ENCODE measurements at regions not wholly inside any gene's neighbourhood (a gene's known extent, or its start where the extent isn't known, plus 50 kb on each side); places are given as distances from the start of the nearest gene placed in this dataset.
"Not testable (repeated sequence)": the region's sequence is repeated elsewhere in the genome, so short reads cannot be mapped to it uniquely, and the experiment has no call there.

- DNase-seq, result no peak
Measured at GRCh38 chr7:410395-410910, 109.2 kb downstream of the PDGFA start.

- not testable (repeated sequence) for DNase-seq
Measured at GRCh38 chr7:411116-411515, 108.5 kb downstream of the PDGFA start.

GRCh38 chr7:411677-412312 lies 107.9 kb downstream of the PDGFA start:
- DNase-seq, result no peak

- no peak for DNase-seq
Measured at GRCh38 chr7:412313-412710, 107.3 kb downstream of the PDGFA start.

- no peak for DNase-seq
Measured at GRCh38 chr7:414681-415560, 104.7 kb downstream of the PDGFA start.

GRCh38 chr7:415646-416525 lies 103.8 kb downstream of the PDGFA start:
- DNase-seq, result no peak

GRCh38 chr7:416761-417624 lies 102.7 kb downstream of the PDGFA start:
- no peak for DNase-seq

- DNase-seq, result no peak
Measured at GRCh38 chr7:417625-417889, 102.1 kb downstream of the PDGFA start.

- DNase-seq, result no peak
Measured at GRCh38 chr7:417973-418601, 101.6 kb downstream of the PDGFA start.

- no peak for DNase-seq
Measured at GRCh38 chr7:418636-419280, 100.9 kb downstream of the PDGFA start.

GRCh38 chr7:420142-421093 lies 99.2 kb downstream of the PDGFA start:
- DNase-seq, result no peak

- DNase-seq, result no peak
Measured at GRCh38 chr7:421136-421991, 98.3 kb downstream of the PDGFA start.

- DNase-seq, result no peak
Measured at GRCh38 chr7:422191-422885, 97.3 kb downstream of the PDGFA start.

- DNase-seq, result no peak
Measured at GRCh38 chr7:422886-423225, 96.8 kb downstream of the PDGFA start.

- no peak for DNase-seq
Measured at GRCh38 chr7:423312-424260, 96.1 kb downstream of the PDGFA start.

GRCh38 chr7:424301-424935 lies 95.2 kb downstream of the PDGFA start:
- DNase-seq, result no peak

All from activated gamma-delta T cell treated with Interleukin-2 at 50 U/mL for 16 hours (primary cell).